ENCODE measurements at regions not wholly inside any gene's neighbourhood (a gene's known extent, or its start where the extent isn't known, plus 50 kb on each side); places are given as distances from the start of the nearest gene placed in this dataset.

DNA sequence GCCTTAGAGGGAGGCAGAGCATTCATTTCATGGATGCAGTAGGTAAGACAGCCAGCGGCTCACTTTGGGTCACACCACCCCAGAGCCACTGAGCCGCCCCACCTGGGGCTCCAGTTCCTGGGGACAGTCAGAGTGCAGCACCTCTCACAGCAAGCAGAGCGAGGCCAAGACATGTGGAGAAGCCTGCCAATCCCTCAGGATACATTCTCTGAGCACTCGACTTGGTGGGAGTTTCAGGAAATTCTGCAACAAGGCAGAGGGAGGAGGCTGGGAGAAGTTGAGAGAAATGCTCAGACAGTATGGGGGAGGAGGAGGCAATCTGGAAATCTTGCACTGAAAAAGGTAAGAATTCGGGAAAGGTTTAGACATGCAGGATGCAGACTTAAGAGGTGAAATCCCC, 60.8 kb upstream of the WLS start:
- TF ChIP-seq, protein P1, sequence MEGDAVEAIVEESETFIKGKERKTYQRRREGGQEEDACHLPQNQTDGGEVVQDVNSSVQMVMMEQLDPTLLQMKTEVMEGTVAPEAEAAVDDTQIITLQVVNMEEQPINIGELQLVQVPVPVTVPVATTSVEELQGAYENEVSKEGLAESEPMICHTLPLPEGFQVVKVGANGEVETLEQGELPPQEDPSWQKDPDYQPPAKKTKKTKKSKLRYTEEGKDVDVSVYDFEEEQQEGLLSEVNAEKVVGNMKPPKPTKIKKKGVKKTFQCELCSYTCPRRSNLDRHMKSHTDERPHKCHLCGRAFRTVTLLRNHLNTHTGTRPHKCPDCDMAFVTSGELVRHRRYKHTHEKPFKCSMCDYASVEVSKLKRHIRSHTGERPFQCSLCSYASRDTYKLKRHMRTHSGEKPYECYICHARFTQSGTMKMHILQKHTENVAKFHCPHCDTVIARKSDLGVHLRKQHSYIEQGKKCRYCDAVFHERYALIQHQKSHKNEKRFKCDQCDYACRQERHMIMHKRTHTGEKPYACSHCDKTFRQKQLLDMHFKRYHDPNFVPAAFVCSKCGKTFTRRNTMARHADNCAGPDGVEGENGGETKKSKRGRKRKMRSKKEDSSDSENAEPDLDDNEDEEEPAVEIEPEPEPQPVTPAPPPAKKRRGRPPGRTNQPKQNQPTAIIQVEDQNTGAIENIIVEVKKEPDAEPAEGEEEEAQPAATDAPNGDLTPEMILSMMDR (IDR thresholded peaks at IDR 0.05; ENCODE audit: borderline replicate concordance, control extremely low read depth, extremely low read depth, insufficient read depth, missing control alignments), result no peak
- no peak for DNase-seq (ENCODE audit: low spot score)
- in situ Hi-C loops (cut with MboI; ENCODE audit: low sequenced_read_pairs, unreplicated experiment), result no loop called here

DNA sequence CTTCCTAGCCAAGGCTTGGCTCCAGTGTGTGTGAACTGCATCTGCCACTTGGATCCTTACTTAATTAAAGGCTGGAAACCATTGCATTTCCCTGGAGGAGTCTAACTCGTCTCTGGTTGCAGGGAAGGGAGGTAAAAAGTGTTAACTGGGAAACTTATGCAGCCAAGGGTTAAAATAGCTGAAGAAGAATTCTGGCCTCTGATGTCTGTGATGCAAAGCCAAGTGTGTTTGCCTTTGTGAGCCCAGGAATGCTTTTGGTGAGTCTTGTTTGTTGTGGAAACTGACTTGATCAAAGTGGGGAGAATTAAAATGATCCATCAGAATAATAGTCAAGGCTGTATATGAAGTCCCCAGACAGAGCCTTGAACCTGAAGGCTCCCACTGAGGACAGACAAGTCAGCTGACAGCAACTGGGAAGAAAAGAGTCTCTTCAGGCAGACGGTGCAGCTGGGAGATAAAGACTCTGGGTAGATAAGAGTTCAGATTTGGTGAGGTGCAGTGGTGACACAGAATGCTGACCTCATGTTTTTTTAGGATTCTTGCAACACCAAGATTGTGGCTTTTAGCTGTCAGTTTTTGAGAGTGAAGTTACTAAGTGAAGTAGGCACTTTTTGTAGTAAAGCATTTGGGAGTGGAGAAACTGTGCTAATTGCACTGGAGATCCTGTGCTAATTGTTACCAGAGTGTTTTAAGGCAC, 59.5 kb upstream of the WLS start:
- in situ Hi-C loops (cut with MboI; ENCODE audit: low sequenced_read_pairs, unreplicated experiment), result no loop called here
- no peak for DNase-seq (ENCODE audit: low spot score)
- TF ChIP-seq, protein P1 (IDR thresholded peaks at IDR 0.05; ENCODE audit: borderline replicate concordance, control extremely low read depth, extremely low read depth, insufficient read depth, missing control alignments), result no peak

DNA sequence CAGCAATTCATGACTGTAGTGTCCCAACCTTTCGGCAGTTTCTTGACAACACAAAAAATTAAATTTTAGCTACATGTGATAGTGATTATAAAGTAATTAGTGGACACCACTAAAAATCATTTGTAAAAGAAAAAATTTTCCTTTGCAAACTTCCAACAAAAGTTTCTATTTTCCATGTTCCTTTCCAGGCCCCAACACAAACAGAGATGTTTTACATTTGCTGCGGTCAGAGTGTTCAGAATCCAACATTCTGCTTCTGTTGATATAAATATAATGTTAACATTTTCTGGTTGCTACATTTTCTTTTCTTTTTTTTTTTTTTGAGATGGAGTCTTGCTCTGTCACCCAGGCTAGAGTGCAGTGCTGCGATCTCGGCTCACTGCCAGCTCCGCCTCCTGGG, 54.9 kb upstream of the WLS start:
- TF ChIP-seq, protein P1 (IDR thresholded peaks at IDR 0.05; ENCODE audit: borderline replicate concordance, control extremely low read depth, extremely low read depth, insufficient read depth, missing control alignments), result no peak
- in situ Hi-C loops (cut with MboI; ENCODE audit: low sequenced_read_pairs, unreplicated experiment), result no loop called here
- no peak for DNase-seq (ENCODE audit: low spot score)

DNA sequence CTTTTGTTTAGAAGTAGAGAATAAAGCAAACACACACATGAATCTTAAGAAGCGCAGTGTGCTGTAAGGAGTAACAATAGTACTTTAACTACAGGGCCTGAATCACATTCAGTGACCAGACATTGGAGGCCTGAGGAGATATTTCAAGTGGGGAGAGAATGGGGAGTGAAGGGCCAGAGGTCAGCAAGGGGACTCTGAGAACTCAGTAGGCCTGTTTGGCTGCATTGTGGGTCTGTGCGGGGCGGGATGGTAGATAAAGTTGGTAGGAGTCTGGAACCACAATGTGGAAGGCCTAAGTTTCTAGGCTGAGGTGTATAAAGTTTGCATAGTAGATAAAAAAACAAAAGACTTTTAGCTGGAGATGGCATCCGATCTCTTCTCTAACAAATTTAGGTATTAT, 52.7 kb upstream of the WLS start:
- no peak for DNase-seq (ENCODE audit: low spot score)
- TF ChIP-seq, protein P1 (IDR thresholded peaks at IDR 0.05; ENCODE audit: borderline replicate concordance, control extremely low read depth, extremely low read depth, insufficient read depth, missing control alignments), result no peak
- in situ Hi-C loops (cut with MboI; ENCODE audit: low sequenced_read_pairs, unreplicated experiment), result no loop called here

DNA sequence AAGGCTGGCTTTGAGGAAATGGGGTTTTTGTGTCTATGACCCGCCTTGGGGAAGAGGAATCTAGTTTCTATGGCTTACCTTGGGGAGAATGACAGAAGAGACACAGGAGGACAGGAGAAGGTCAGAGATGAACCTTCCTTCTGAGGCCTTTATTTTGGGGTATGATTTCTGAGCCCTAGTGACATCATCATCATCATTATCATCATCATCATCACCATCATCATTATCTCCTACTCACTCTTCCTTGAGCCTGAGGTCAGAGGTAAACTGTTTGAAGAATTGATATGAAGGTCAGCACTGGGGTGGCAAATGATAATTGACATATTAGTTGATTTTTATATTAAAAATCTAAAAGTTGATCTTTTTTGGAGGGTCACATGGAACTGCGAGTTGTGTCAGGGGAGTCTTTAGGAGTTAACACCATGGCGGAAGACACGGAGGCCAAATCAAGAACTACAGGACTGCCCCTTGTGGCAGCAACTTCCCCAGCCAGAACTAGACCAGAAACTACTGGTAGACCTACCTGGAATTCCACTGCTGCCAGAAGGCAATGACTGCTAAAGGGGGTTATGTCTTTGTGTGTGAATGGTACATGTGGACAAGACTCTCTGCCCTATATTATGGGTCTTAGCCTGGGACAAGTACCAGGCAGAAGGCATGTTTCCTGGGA, 49.8 kb upstream of the WLS start:
- TF ChIP-seq, protein P1 (IDR thresholded peaks at IDR 0.05; ENCODE audit: borderline replicate concordance, control extremely low read depth, extremely low read depth, insufficient read depth, missing control alignments), result no peak
- in situ Hi-C loops (cut with MboI; ENCODE audit: low sequenced_read_pairs, unreplicated experiment), result no loop called here
- no peak for DNase-seq (ENCODE audit: low spot score)
